Neural progenitor cell (in vitro differentiated cells): ENCODE measurements at regions not wholly inside any gene's neighbourhood (a gene's known extent, or its start where the extent isn't known, plus 50 kb on each side); places are given as distances from the start of the nearest gene placed in this dataset.

Experiments
- CTCF ChIP-seq: fragments of 200-600 bp; sonication (generic); IDR thresholded peaks from 2 replicates; pipeline ENCODE4 v1.5.1; 2017; ENCODE audit warnings: antibody characterized with exemption, mild to moderate bottlenecking
- EZH2 ChIP-seq: fragments of 200-600 bp; sonication (generic); IDR thresholded peaks from 2 replicates; pipeline ENCODE4 v1.6.1; 2017; ENCODE audit warnings: antibody characterized with exemption, mild to moderate bottlenecking, moderate library complexity

- TF ChIP-seq CTCF: no peak
- no peak for TF ChIP-seq EZH2
Observed at GRCh38 chrX:22788221-22788620, 211.5 kb upstream of the DDX53 start.
